GM12878 (cell line): ENCODE measurements at regions not wholly inside any gene's neighbourhood (a gene's known extent, or its start where the extent isn't known, plus 50 kb on each side); places are given as distances from the start of the nearest gene placed in this dataset.
A peak's percentile ranks its signal among the peaks of the same experiment; 100 is the strongest.

Source experiments
- ATAC-seq: fragments of 200-7000 bp; cut with Tn5 transposase; 3 replicates; pipeline ENCODE4 v1.9.1; 2020; ENCODE audit warnings: mild to moderate bottlenecking, moderate library complexity
- BruUV-seq: library from RNA; stranded (reverse); fragments of 400-500 nt; replicated peaks from 2 replicates; lab custom pipeline; 2021; lab: Mats Ljungman, UMichigan
- CTCF ChIA-PET: fragments of 300-600 bp; sonication (Branson Sonifier 250); formaldehyde crosslinking; extraction: SDS; loops from one replicate; lab custom pipeline; 2021; ENCODE audit warnings: inconsistent platforms; lab: Yijun Ruan, JAX
- POLR2A ChIA-PET: fragments of 350-600 bp; formaldehyde crosslinking; extraction: SDS; loops from one replicate; lab custom pipeline; 2021; ENCODE audit warnings: inconsistent platforms; lab: Charles Lee
- RAD21 ChIA-PET: fragments of 300-600 bp; sonication (Branson Sonifier 250); formaldehyde crosslinking; loops from one replicate; lab custom pipeline; 2023; ENCODE audit warnings: antibody characterized with exemption; ENCODE audit not compliant: unreplicated experiment; lab: Charles Lee
- SMC1A ChIA-PET: fragments of 300-600 bp; sonication (Branson Sonifier 250); formaldehyde crosslinking; loops from one replicate; lab custom pipeline; 2023; ENCODE audit not compliant: unreplicated experiment, uncharacterized antibody; lab: Charles Lee
- DNase-seq: peaks from one replicate; pipeline ENCODE4 v3.0.0-alpha.2; 2011; ENCODE audit warnings: low read depth, low spot score
- FAIRE-seq: peaks from 3 replicates; lab custom pipeline; 2011; peaks lifted over from hg19 to GRCh38; lab: Jason Lieb, UNC
- H2AFZ ChIP-seq: 2 replicates; pipeline ENCODE4 v1.6.0; 2011; ENCODE audit warnings: low read depth, low read length, control low read depth; ENCODE audit not compliant: control insufficient read depth
- H3K27ac ChIP-seq: 2 replicates; pipeline ENCODE4 v1.5.1; 2011; ENCODE audit warnings: control low read depth; ENCODE audit not compliant: control insufficient read depth, insufficient read depth
- H3K27me3 ChIP-seq, 2 experiments: replicated peaks in 1 of 2; 2 replicates each; pipeline versions ENCODE4 v1.6.0 to v1.6.1; 2011; ENCODE audit warnings: low read length in 1 of 2; ENCODE audit not compliant: control insufficient read depth in 2 of 2, insufficient read depth in 2 of 2
- H3K36me3 ChIP-seq, 2 experiments: 2 replicates each; pipeline ENCODE4 v1.5.1; 2011; ENCODE audit warnings: low read length in 1 of 2; ENCODE audit not compliant: control insufficient read depth in 2 of 2, insufficient read depth in 2 of 2
- H3K4me1 ChIP-seq: 2 replicates; pipeline ENCODE4 v1.6.1; 2011; ENCODE audit warnings: mild to moderate bottlenecking, low read length, moderate library complexity, mixed read lengths; ENCODE audit not compliant: control insufficient read depth, insufficient read depth
- H3K4me2 ChIP-seq: 2 replicates; pipeline ENCODE4 v1.6.0; 2011; ENCODE audit warnings: control low read depth; ENCODE audit not compliant: control insufficient read depth, insufficient read depth
- H3K4me3 ChIP-seq: fragments of 200-600 bp; sonication (generic); 2 replicates; pipeline ENCODE4 v1.5.1; 2016
- H3K79me2 ChIP-seq: 2 replicates; pipeline ENCODE4 v1.6.0; 2011; ENCODE audit warnings: low read length; ENCODE audit not compliant: control insufficient read depth, insufficient read depth
- H3K9ac ChIP-seq: 2 replicates; pipeline ENCODE4 v1.8.0; 2011; ENCODE audit warnings: low read length, control low read depth, mixed read lengths; ENCODE audit not compliant: control insufficient read depth, insufficient read depth
- H3K9me3 ChIP-seq: replicated peaks from 3 replicates; pipeline ENCODE4 v1.5.1; 2011; ENCODE audit warnings: mild to moderate bottlenecking, low read length; ENCODE audit not compliant: control insufficient read depth, insufficient read depth
- H4K20me1 ChIP-seq: 2 replicates; pipeline ENCODE4 v1.6.0; 2011; ENCODE audit not compliant: control insufficient read depth, insufficient read depth
- ASH2L ChIP-seq: fragments of 300-600, 200-600 bp; sonication (generic); IDR thresholded peaks from 2 replicates; pipeline ENCODE4 v1.6.1; 2017; ENCODE audit warnings: low read depth, mild to moderate bottlenecking, borderline replicate concordance
- BRCA1 ChIP-seq: IDR thresholded peaks from 2 replicates; pipeline ENCODE4 v1.6.1; 2011; ENCODE audit warnings: low read depth, low read length, improper control_type of control experiment
- CHD1 ChIP-seq: IDR thresholded peaks from 2 replicates; pipeline ENCODE4 v1.6.1; 2012; ENCODE audit warnings: low read depth, low read length, improper control_type of control experiment
- CHD4 ChIP-seq: fragments of 200-600 bp; sonication (generic); IDR thresholded peaks from 2 replicates; pipeline ENCODE4 v1.6.1; 2016; ENCODE audit warnings: mild to moderate bottlenecking
- FOXK2 ChIP-seq: fragments of 450-650 bp; IDR thresholded peaks from 2 replicates; pipeline ENCODE4 v1.6.1; 2017; ENCODE audit warnings: mild to moderate bottlenecking, moderate library complexity
- HDGF ChIP-seq: fragments of 450-650 bp; IDR thresholded peaks from 2 replicates; pipeline ENCODE4 v1.6.1; 2016; ENCODE audit warnings: antibody characterized with exemption
- NR2C2 ChIP-seq: IDR thresholded peaks from 2 replicates; pipeline ENCODE4 v1.6.1; 2011; ENCODE audit warnings: borderline replicate concordance, low read depth; ENCODE audit not compliant: control insufficient read depth, insufficient read length
- RUNX3 ChIP-seq: IDR thresholded peaks from 2 replicates; pipeline ENCODE4 v1.6.1; 2012; ENCODE audit warnings: low read length, inconsistent platforms
- SPI1 ChIP-seq: IDR thresholded peaks from 2 replicates; pipeline ENCODE4 v1.6.1; 2011; ENCODE audit warnings: low read depth, mild to moderate bottlenecking, low read length, moderate library complexity, borderline replicate concordance; ENCODE audit not compliant: insufficient read depth
- SREBF2 ChIP-seq: IDR thresholded peaks from 2 replicates; pipeline ENCODE4 v1.6.1; 2012; ENCODE audit warnings: mild to moderate bottlenecking, low read length
- STAT1 ChIP-seq: fragments of 450-650 bp; conservative IDR thresholded peaks from 2 replicates; pipeline ENCODE4 v1.6.1; 2014; ENCODE audit warnings: antibody characterized with exemption, mild to moderate bottlenecking
- USF1 ChIP-seq: IDR thresholded peaks from 2 replicates; pipeline ENCODE4 v1.6.1; 2011; ENCODE audit warnings: borderline replicate concordance, low read depth, mild to moderate bottlenecking, moderate library complexity, mixed read lengths, low read length; ENCODE audit not compliant: insufficient read depth; ENCODE audit errors: extremely low read length
- ZNF217 ChIP-seq: fragments of 450-650 bp; IDR thresholded peaks from 2 replicates; pipeline ENCODE4 v1.6.1; 2017; ENCODE audit warnings: antibody characterized with exemption, mild to moderate bottlenecking
- ZNF592 ChIP-seq: fragments of 450-650 bp; IDR thresholded peaks from 2 replicates; pipeline ENCODE4 v1.6.1; 2017; ENCODE audit warnings: mild to moderate bottlenecking, moderate library complexity
- WGBS: methylation state at CpG from one replicate; pipeline ENCODE4 v1.1.6; 2016; ENCODE audit warnings: low lambda C conversion rate; ENCODE audit not compliant: insufficient replicate concordance, insufficient coverage; ENCODE audit errors: missing lambda C conversion rate; 5-methylcytosine and 5-hydroxymethylcytosine counted together
- in situ Hi-C: fragments of 300-500 bp; cut with MboI; formaldehyde crosslinking; loops from 9 replicates; pipeline ENCODE4 v1.14.3; 2018; ENCODE audit warnings: mixed read lengths
- intact Hi-C: fragments of 100-400 bp; cut with micrococcal nuclease; formaldehyde crosslinking; loops from one replicate; pipeline ENCODE4 v1.14.2; 2022; ENCODE audit not compliant: unreplicated experiment

GRCh38 chr11:86160541-86161149 is 83.9 kb upstream of the EED start (continued):
- TF ChIP-seq ZNF592 (no peak), CHD1 (no peak), BRCA1 (no peak), RUNX3 (no peak), NR2C2 (no peak), SREBF2 (no peak)

GRCh38 chr11:86159581-86159891 is 85.0 kb upstream of the EED start:
- intact Hi-C loops (no loop called here), in situ Hi-C loops (no loop called here)
- DNase-seq (no peak), FAIRE-seq (no peak), ATAC-seq (no peak)
- no peaks in the 10 kb centered on the region for H4K20me1 ChIP-seq
- H2AFZ ChIP-seq, result peak overlapping the region; percentile 43
- H3K79me2 ChIP-seq, result no peaks in the 10 kb centered on the region
- BruUV-seq, result no TSS peak
- peaks cover 22% of the 10 kb centered on the region for H3K4me1 ChIP-seq
- H3K27ac ChIP-seq, result no peak overlapping the region
- SMC1A ChIA-PET, result interaction anchor here (1.0 to 4.3 kb wide), 11 partner anchors 8 to 117 kb away, joined by 3 to 27 read pairs (median 5); no protein-coding TSS in a partner anchor
- H3K27me3 ChIP-seq, result no peaks in the 10 kb centered on the region
- RAD21 ChIA-PET, result interaction anchor here (0.8 to 3.6 kb wide), 7 partner anchors 9 to 118 kb away, joined by 4 to 18 read pairs (median 5); partner anchors contain the start of gene PICALM
- CTCF ChIA-PET, result interaction anchor here (1.5 to 3.6 kb wide), 4 partner anchors 11 to 118 kb away, joined by 6 to 23 read pairs (median 8); no protein-coding TSS in a partner anchor
- H3K4me2 ChIP-seq, result no peak overlapping the region
- H3K9me3 ChIP-seq, result no peaks in the 10 kb centered on the region; the same call in 1 of the 3 replicates
- no peaks in the 10 kb centered on the region for H3K36me3 ChIP-seq
- no peak overlapping the region for H3K9ac ChIP-seq
- POLR2A ChIA-PET, result interaction anchor here (0.5 to 2.0 kb wide), 7 partner anchors 11 to 170 kb away, joined by 3 to 8 read pairs (median 4); no protein-coding TSS in a partner anchor
- no peak overlapping the region for H3K4me3 ChIP-seq
- WGBS, result 88% methylated on average over 3 of the region's 3 CpGs
- TF ChIP-seq CHD4, result no peak
- no peak for TF ChIP-seq HDGF
- TF ChIP-seq STAT1, result no peak
- TF ChIP-seq USF1, result no peak
- no peak for TF ChIP-seq ASH2L
- TF ChIP-seq SPI1, result no peak
- TF ChIP-seq FOXK2, result no peak
- no peak for TF ChIP-seq ZNF217
